Activated T-helper 17 cell treated with anti-CD3 and anti-CD28 coated beads, Interleukin-2, amount 50 U/mL, for 72 hours (primary cell): ENCODE measurements at regions not wholly inside any gene's neighbourhood (a gene's known extent, or its start where the extent isn't known, plus 50 kb on each side); places are given as distances from the start of the nearest gene placed in this dataset.

Experiments
- ATAC-seq: fragments of 150-1000 bp; cut with Tn5 transposase; replicated peaks from 2 replicates; pipeline ENCODE4 v1.10.0; 2021; ENCODE audit warnings: mild to moderate bottlenecking, moderate library complexity
- H3K27ac Mint-ChIP-seq: one replicate; pipeline ENCODE4 v1.8.0; 2022; ENCODE audit warnings: mixed read lengths
- H3K27me3 Mint-ChIP-seq: one replicate; pipeline ENCODE4 v1.8.0; 2022; ENCODE audit warnings: mixed read lengths
- H3K36me3 Mint-ChIP-seq: one replicate; pipeline ENCODE4 v1.8.0; 2022; ENCODE audit warnings: low read depth, mild to moderate bottlenecking, mixed read lengths
- H3K4me1 Mint-ChIP-seq: one replicate; pipeline ENCODE4 v1.8.0; 2022; ENCODE audit warnings: mixed read lengths
- H3K4me3 Mint-ChIP-seq: one replicate; pipeline ENCODE4 v1.8.0; 2022; ENCODE audit warnings: mild to moderate bottlenecking, mixed read lengths
- H3K9me3 Mint-ChIP-seq: one replicate; pipeline ENCODE4 v1.8.0; 2022; ENCODE audit warnings: mixed read lengths

GRCh38 chr5:68708156-68708841 is 385.5 kb upstream of the SLC30A5 start:
- no peaks in the 10 kb centered on the region for H3K36me3 Mint-ChIP-seq
- peaks cover 4% of the 10 kb centered on the region for H3K9me3 Mint-ChIP-seq
- peaks cover 3% of the 10 kb centered on the region for H3K27me3 Mint-ChIP-seq
- no peak overlapping the region for H3K4me3 Mint-ChIP-seq
- H3K4me1 Mint-ChIP-seq = peaks cover 14% of the 10 kb centered on the region
- H3K27ac Mint-ChIP-seq = no peak overlapping the region
- ATAC-seq = no peak

GRCh38 chr5:68708842-68709170 is 385.0 kb upstream of the SLC30A5 start:
- Mint-ChIP-seq H3K9me3 (peaks cover 4% of the 10 kb centered on the region), H3K4me1 (peaks cover 14% of the 10 kb centered on the region), H3K4me3 (no peak overlapping the region), H3K27ac (no peak overlapping the region), H3K27me3 (peaks cover 3% of the 10 kb centered on the region), H3K36me3 (no peaks in the 10 kb centered on the region)
- ATAC-seq = no peak

GRCh38 chr5:68709239-68709638 is 384.6 kb upstream of the SLC30A5 start:
- H3K27ac Mint-ChIP-seq = no peak overlapping the region
- H3K27me3 Mint-ChIP-seq = peaks cover 3% of the 10 kb centered on the region
- no peak overlapping the region for H3K4me3 Mint-ChIP-seq
- H3K4me1 Mint-ChIP-seq = peaks cover 14% of the 10 kb centered on the region
- no peaks in the 10 kb centered on the region for H3K36me3 Mint-ChIP-seq
- no peak for ATAC-seq
- H3K9me3 Mint-ChIP-seq = peaks cover 4% of the 10 kb centered on the region

GRCh38 chr5:68710514-68710913 is 383.3 kb upstream of the SLC30A5 start:
- Mint-ChIP-seq H3K27ac (no peak overlapping the region), H3K9me3 (no peaks in the 10 kb centered on the region), H3K4me3 (no peak overlapping the region), H3K27me3 (peaks cover 3% of the 10 kb centered on the region), H3K4me1 (peaks cover 14% of the 10 kb centered on the region), H3K36me3 (no peaks in the 10 kb centered on the region)
- ATAC-seq = no peak

GRCh38 chr5:68711293-68712200 is 382.3 kb upstream of the SLC30A5 start:
- Mint-ChIP-seq H3K36me3 (no peaks in the 10 kb centered on the region), H3K4me3 (peak overlapping the region; percentile 37), H3K4me1 (peaks cover 14% of the 10 kb centered on the region), H3K27me3 (peaks cover 1% of the 10 kb centered on the region), H3K9me3 (no peaks in the 10 kb centered on the region), H3K27ac (peak overlapping the region; percentile 15)
- peak; percentile 76 for ATAC-seq

- peaks cover 14% of the 10 kb centered on the region for H3K4me1 Mint-ChIP-seq
Observed at GRCh38 chr5:68714810-68715209, 379.0 kb upstream of the SLC30A5 start.

GRCh38 chr5:68720884-68721610 is 372.8 kb upstream of the SLC30A5 start:
- Mint-ChIP-seq H3K9me3 (peaks cover 4% of the 10 kb centered on the region), H3K27ac (no peak overlapping the region), H3K4me3 (no peak overlapping the region), H3K27me3 (no peaks in the 10 kb centered on the region), H3K36me3 (no peaks in the 10 kb centered on the region), H3K4me1 (no peaks in the 10 kb centered on the region)
- no peak for ATAC-seq

More at GRCh38 chr5:68714810-68715209, 379.0 kb upstream of the SLC30A5 start:
- Mint-ChIP-seq H3K36me3 (no peaks in the 10 kb centered on the region), H3K4me3 (no peak overlapping the region), H3K27me3 (no peaks in the 10 kb centered on the region), H3K9me3 (no peaks in the 10 kb centered on the region), H3K27ac (no peak overlapping the region)
- no peak for ATAC-seq

- ATAC-seq = no peak
- H3K36me3 Mint-ChIP-seq = no peaks in the 10 kb centered on the region
- no peaks in the 10 kb centered on the region for H3K27me3 Mint-ChIP-seq
- H3K27ac Mint-ChIP-seq = no peak overlapping the region
- no peak overlapping the region for H3K4me3 Mint-ChIP-seq
- peaks cover 4% of the 10 kb centered on the region for H3K9me3 Mint-ChIP-seq
- H3K4me1 Mint-ChIP-seq = no peaks in the 10 kb centered on the region
Observed at GRCh38 chr5:68722357-68722756, 371.5 kb upstream of the SLC30A5 start.

GRCh38 chr5:68725905-68726683 is 367.7 kb upstream of the SLC30A5 start:
- Mint-ChIP-seq H3K27ac (no peak overlapping the region), H3K4me3 (no peak overlapping the region), H3K36me3 (no peaks in the 10 kb centered on the region), H3K9me3 (peaks cover 4% of the 10 kb centered on the region), H3K27me3 (no peaks in the 10 kb centered on the region), H3K4me1 (no peaks in the 10 kb centered on the region)
- no peak for ATAC-seq

GRCh38 chr5:68727931-68728330 is 365.9 kb upstream of the SLC30A5 start:
- ATAC-seq = no peak
- H3K9me3 Mint-ChIP-seq = no peaks in the 10 kb centered on the region
- H3K36me3 Mint-ChIP-seq = no peaks in the 10 kb centered on the region
- no peak overlapping the region for H3K4me3 Mint-ChIP-seq
- no peak overlapping the region for H3K27ac Mint-ChIP-seq
- H3K4me1 Mint-ChIP-seq = no peaks in the 10 kb centered on the region
- H3K27me3 Mint-ChIP-seq = no peaks in the 10 kb centered on the region

- ATAC-seq = no peak
- Mint-ChIP-seq H3K4me3 (no peak overlapping the region), H3K4me1 (no peaks in the 10 kb centered on the region), H3K36me3 (no peaks in the 10 kb centered on the region), H3K27me3 (no peaks in the 10 kb centered on the region), H3K9me3 (no peaks in the 10 kb centered on the region), H3K27ac (no peak overlapping the region)
Observed at GRCh38 chr5:68729678-68730077, 364.1 kb upstream of the SLC30A5 start.

GRCh38 chr5:68730220-68730978 is 363.4 kb upstream of the SLC30A5 start:
- Mint-ChIP-seq H3K9me3 (no peaks in the 10 kb centered on the region), H3K27me3 (no peaks in the 10 kb centered on the region), H3K36me3 (no peaks in the 10 kb centered on the region), H3K4me1 (no peaks in the 10 kb centered on the region), H3K4me3 (no peak overlapping the region), H3K27ac (no peak overlapping the region)
- ATAC-seq = no peak

- Mint-ChIP-seq H3K36me3 (no peaks in the 10 kb centered on the region), H3K4me3 (no peak overlapping the region), H3K27me3 (no peaks in the 10 kb centered on the region), H3K4me1 (no peaks in the 10 kb centered on the region), H3K27ac (no peak overlapping the region), H3K9me3 (no peaks in the 10 kb centered on the region)
- no peak for ATAC-seq
Observed at GRCh38 chr5:68730979-68731654, 362.7 kb upstream of the SLC30A5 start.
